Coronary artery (tissue), 2 donors: ENCODE measurements at regions not wholly inside any gene's neighbourhood (a gene's known extent, or its start where the extent isn't known, plus 50 kb on each side); places are given as distances from the start of the nearest gene placed in this dataset.

Source experiments
- DNase-seq: peaks from one replicate; pipeline ENCODE4 v3.0.0-alpha.2; 2017; ENCODE audit warnings: low spot score
- H3K27ac ChIP-seq, 2 donors: fragments of 200-600 bp; sonication (generic); one replicate each; pipeline ENCODE4 v1.5.1; 2016 to 2019
- H3K4me3 ChIP-seq: fragments of 200-600 bp; sonication (generic); 2 replicates; pipeline ENCODE4 v1.5.1; 2016; ENCODE audit warnings: mild to moderate bottlenecking, moderate library complexity
- CTCF ChIP-seq: fragments of 200-600 bp; sonication (generic); IDR thresholded peaks from one replicate; pipeline ENCODE4 v1.5.1; 2019; ENCODE audit warnings: antibody characterized with exemption

GRCh38 chr5:60343102-60343501, 356.9 kb downstream of the DEPDC1B start:
- TF ChIP-seq CTCF, result no peak
- DNase-seq, result no peak
- no peak overlapping the region for H3K27ac ChIP-seq
- no peak overlapping the region for H3K4me3 ChIP-seq

GRCh38 chr5:60340965-60341471, 358.9 kb downstream of the DEPDC1B start:
- Histone ChIP-seq H3K4me3 (no peak overlapping the region), H3K27ac (peak overlapping the region in 1 of 2 donors; percentile 27)
- TF ChIP-seq CTCF, result no peak
- no peak for DNase-seq

- Histone ChIP-seq H3K27ac (peak overlapping the region in 1 of 2 donors; percentile 27), H3K4me3 (no peak overlapping the region)
- no peak for DNase-seq
- no peak for TF ChIP-seq CTCF
Observed at GRCh38 chr5:60340326-60340725, 359.6 kb downstream of the DEPDC1B start.

GRCh38 chr5:60339691-60340201, 360.2 kb downstream of the DEPDC1B start:
- no peak for TF ChIP-seq CTCF
- H3K4me3 ChIP-seq, result no peak overlapping the region
- DNase-seq, result peak; percentile 76
- peak overlapping the region; percentile 42 to 75 for H3K27ac ChIP-seq

- DNase-seq, result no peak
- TF ChIP-seq CTCF, result no peak
- no peak overlapping the region for H3K27ac ChIP-seq
- no peak overlapping the region for H3K4me3 ChIP-seq
Observed at GRCh38 chr5:60338846-60339245, 361.1 kb downstream of the DEPDC1B start.

GRCh38 chr5:60336491-60336890, 363.5 kb downstream of the DEPDC1B start:
- Histone ChIP-seq H3K4me3 (no peak overlapping the region), H3K27ac (no peak overlapping the region)
- TF ChIP-seq CTCF, result no peak
- DNase-seq, result no peak

GRCh38 chr5:60335913-60336312, 364.1 kb downstream of the DEPDC1B start:
- TF ChIP-seq CTCF, result no peak
- H3K27ac ChIP-seq, result no peak overlapping the region
- no peak overlapping the region for H3K4me3 ChIP-seq
- no peak for DNase-seq
